NCI-H2196 treated with DMSO at 0.1 percent for 48 hours (cell line): ENCODE measurements at regions not wholly inside any gene's neighbourhood (a gene's known extent, or its start where the extent isn't known, plus 50 kb on each side); places are given as distances from the start of the nearest gene placed in this dataset.

Experiments used
- DNase-seq: peaks from one replicate; lab custom pipeline; 2025; ENCODE audit not compliant: unreplicated experiment; lab: John Stamatoyannopoulos, UW

DNA sequence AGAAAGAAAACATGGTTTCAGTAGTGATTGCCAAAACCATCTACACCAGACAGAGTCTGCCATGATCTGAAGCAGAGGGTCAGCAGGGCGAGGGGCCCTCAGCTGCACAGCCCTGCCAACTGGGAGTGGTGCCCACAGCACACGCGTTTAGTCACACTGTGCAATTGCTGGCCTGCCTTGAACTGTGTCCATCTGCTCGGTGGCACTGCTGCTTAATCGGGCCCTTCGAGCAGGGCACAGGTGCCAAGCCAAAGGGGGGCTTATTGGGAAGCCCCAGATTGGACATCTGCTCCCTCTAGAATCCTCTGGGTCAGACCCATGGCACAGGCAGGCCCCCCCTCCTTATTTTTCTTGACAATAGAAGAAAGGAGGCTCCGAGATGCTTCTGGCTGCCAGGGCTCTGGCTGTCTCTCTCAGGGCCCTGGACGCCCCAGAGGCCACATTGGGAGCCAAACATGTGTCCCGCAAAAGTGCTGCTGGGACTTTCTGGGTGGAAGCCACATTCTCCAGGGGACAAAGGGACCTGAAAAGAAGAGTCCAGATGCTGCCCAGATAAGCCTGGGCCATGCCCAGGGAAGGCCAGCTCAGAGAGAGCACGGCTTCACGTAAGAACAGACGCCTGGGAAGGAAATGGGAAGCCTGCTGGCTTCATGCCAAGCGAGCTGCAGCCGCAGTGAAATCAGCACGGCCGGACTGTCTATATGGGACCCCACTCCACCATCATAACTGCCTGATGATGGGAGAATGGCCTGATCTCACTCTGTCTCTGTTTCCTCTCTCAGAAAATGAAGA is 349.2 kb downstream of the GADD45G start:
- no peak for DNase-seq

- DNase-seq, result no peak
Observed at GRCh38 chr9:89955144-89955543, 350.3 kb downstream of the GADD45G start.

- DNase-seq, result no peak
Observed at GRCh38 chr9:89955626-89956025, 350.8 kb downstream of the GADD45G start.

DNA sequence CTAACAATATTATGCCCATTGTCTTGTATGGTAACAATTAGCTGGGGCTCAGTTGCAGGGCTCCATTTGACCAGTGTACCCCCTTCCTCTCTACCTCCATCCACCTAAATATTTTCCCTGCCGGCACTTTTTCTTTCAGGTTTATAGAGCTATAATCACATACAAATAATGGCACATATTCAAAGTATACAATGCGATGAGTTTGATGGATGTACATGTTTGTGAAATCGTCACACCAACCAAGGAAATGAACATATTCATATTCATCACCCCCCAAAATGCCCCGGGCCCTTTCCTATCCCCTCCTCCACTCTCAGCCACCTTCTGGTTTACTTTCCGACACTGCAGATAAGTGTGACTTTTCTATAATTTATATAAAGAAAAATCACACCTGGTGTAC is 351.5 kb downstream of the GADD45G start:
- no peak for DNase-seq

GRCh38 chr9:89956907-89957306 is 352.1 kb downstream of the GADD45G start:
- no peak for DNase-seq

- no peak for DNase-seq
Observed at GRCh38 chr9:89958086-89958485, 353.3 kb downstream of the GADD45G start.

DNA sequence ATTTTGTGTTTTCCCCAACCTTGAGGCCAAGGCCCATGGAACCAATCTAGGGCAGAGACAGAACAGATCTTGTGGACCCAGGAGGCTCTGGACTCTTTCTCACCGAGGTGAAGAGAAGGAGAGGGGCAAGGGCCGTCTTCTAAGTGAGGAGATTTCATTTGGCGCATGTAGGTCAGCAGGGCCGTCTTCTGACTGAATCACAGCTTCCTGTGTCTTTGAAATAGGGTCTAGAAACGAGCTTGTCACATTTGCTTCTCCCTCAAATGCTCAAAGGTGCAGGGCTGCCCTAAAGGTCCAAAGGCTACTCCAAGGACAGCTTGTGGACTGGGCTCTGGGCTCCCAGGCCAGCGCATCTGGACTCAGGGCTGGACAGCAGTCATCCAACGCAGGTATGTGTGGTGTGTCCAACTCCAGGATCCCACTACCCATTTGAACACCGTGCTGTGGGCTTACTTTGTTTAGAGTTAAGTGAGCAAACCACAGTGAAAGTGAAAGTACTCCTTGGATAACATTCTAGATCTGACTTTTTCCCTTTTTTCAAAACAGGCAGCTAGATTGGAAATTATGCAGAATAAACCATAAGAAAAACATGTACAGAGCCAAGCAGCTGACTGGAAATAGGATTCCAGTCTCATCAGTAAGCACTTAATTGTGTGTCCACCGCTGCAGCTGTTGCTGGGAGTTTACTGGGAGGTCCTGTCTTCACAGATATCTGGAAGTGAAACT is 357.0 kb downstream of the GADD45G start:
- DNase-seq, result no peak

- DNase-seq, result no peak
Observed at GRCh38 chr9:89963280-89963679, 358.5 kb downstream of the GADD45G start.

- DNase-seq, result no peak
Observed at GRCh38 chr9:89967527-89967926, 362.7 kb downstream of the GADD45G start.

- no peak for DNase-seq
Observed at GRCh38 chr9:89969156-89969675, 364.4 kb downstream of the GADD45G start.

GRCh38 chr9:89969881-89970639 is 365.2 kb downstream of the GADD45G start:
- no peak for DNase-seq

GRCh38 chr9:89970701-89971100 is 365.9 kb downstream of the GADD45G start:
- DNase-seq, result no peak

DNA sequence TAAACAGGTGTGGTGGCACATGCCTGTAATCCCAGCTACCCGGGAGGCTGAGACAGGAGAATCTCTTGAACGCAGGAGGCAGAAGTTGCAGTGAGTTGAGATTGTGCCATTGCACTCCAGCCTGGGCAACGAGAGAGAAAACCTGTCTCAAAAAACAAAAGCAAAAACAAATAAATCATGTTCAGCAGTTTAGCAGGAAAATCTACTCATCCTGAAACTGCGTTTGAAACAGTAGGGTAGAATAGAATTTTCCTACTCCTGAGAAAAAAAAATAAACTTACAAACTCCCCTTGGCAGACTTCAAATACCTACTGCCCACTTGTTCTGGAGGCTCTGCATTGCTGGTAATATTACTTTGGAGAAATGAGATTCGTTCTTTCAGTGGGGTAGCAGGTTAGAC is 367.7 kb downstream of the GADD45G start:
- DNase-seq, result no peak

GRCh38 chr9:89974582-89974981 is 369.8 kb downstream of the GADD45G start:
- DNase-seq, result no peak

DNA sequence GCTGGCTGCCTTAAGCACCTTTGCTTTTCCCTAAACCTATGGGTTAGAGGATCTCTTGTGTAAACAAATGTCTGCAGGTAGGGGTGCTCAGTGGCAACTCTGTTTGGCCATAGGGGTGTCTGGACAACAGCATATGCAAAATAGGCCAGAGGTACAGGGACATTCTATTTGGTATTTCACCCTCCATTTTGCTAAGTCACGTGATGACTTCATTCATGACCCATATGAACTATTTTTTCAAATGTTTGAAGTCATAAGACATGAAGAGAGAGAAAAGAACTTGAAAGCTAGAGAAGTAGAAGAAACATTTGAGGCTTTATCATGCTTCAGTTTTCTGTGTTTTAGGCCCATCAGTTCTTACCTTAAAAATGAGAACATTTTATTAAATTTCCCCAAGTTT is 370.2 kb downstream of the GADD45G start:
- DNase-seq, result no peak

DNA sequence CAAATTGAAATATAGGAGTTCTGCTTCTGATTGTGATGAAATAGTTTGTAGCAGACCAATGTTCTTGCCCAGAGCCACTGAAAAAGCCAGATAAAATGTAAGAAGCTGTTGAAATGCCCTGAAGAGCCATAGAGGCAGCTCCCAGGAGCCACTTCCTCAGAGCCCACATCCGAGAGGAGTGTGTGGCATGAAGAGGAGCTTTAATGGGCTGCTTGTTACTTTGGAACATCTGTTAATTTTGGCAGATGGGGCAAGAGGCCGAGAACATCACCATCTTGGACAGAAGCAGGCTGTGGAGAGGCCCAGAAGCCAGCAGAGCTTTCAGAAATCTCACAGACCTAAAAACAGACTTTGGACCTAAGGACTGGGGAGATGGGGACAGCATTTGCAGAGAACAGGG is 370.8 kb downstream of the GADD45G start:
- no peak for DNase-seq

DNA sequence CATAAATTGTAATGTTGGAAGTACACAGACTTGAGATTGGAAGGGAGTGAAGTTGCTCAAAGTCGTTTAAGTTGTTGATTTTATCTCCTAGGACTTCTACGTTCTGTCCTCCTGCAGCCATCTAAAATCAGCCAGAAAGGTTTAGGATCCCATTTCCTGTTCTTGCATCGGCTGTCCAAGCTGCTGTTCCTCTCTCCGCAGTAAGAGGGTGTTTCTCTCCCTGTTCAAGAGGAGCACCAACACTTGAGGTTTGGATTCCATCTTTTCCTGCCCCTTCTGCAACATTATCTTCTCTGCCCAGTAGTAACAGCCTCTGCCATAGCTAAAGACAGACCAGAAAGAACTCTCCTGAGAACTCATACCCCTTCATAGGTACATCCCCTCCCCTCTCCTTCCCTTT is 373.4 kb downstream of the GADD45G start:
- no peak for DNase-seq

DNA sequence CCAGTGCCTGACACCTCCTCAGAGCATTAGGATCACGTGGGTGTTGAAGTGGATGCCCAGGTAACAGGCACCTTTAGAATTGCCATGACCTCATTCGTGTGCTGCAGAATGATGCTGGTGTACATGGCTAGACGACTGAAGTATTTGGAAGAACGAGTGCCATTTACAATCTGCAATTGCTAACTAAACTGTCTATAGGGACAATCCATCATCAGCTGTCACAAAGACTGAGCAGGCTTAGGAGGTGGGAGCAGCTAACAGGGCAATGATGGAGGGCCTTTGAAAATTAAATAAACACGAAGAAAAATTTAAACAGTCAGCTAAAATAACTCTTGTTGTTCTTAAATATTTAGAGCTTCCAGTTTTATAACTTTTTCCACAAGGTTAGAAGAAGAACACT is 375.8 kb downstream of the GADD45G start:
- DNase-seq, result no peak

- DNase-seq, result no peak
Observed at GRCh38 chr9:89982016-89982415, 377.2 kb downstream of the GADD45G start.

GRCh38 chr9:89983411-89983810 is 378.6 kb downstream of the GADD45G start:
- no peak for DNase-seq

DNA sequence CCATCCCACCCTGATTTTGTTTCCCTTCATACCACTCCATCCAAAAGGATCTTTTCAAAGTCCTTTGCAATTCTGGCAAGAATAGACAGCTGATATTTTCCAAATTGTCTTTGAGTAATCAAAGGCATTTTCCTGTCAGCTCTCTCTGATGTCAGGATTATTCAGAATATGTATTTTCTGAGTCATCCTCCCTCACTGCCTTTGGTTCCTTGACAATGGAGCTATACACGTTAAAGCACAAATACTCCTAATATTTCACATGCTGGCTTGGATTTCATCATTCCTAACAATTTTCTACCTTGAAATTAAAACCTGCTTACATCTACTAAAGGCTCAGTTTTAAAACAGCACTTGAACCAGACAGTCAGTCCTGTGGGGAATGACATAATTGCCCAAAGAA is 379.4 kb downstream of the GADD45G start:
- no peak for DNase-seq

GRCh38 chr9:89985068-89985467 is 380.3 kb downstream of the GADD45G start:
- no peak for DNase-seq
